Right lobe of liver (tissue), 4 donors: ENCODE measurements at regions not wholly inside any gene's neighbourhood (a gene's known extent, or its start where the extent isn't known, plus 50 kb on each side); places are given as distances from the start of the nearest gene placed in this dataset.
"Not testable (repeated sequence)": the region's sequence is repeated elsewhere in the genome, so short reads cannot be mapped to it uniquely, and the experiment has no call there.

Experiments used
- CTCF ChIP-seq, 4 donors: fragments of 200-600 bp in 3 of 4; fragments of 450-650 bp in 1 of 4; IDR thresholded peaks; one replicate each; pipeline versions ENCODE4 v1.5.1 to v1.8.0; 2016 to 2022; ENCODE audit warnings: antibody characterized with exemption in 4 of 4, mild to moderate bottlenecking in 2 of 4
- POLR2A ChIP-seq: fragments of 450-650 bp; IDR thresholded peaks from one replicate; pipeline ENCODE4 v1.6.1; 2017; ENCODE audit warnings: antibody characterized with exemption, mild to moderate bottlenecking
- donor health status: DM: no; HTN: no; CAD: no.
- donor health status: DM: no; HTN: no; CAD: no.
- donor health status: DM: no; HTN: yes; CAD: no.

- not testable (repeated sequence) for TF ChIP-seq CTCF (IDR thresholded peaks at IDR 0.05); POLR2A
Measured at GRCh38 chr6:153867-154266, 138.4 kb upstream of the DUSP22 start.
